ENCODE measurements at regions not wholly inside any gene's neighbourhood (a gene's known extent, or its start where the extent isn't known, plus 50 kb on each side); places are given as distances from the start of the nearest gene placed in this dataset.
"Not testable (repeated sequence)": the region's sequence is repeated elsewhere in the genome, so short reads cannot be mapped to it uniquely, and the experiment has no call there.

DNA sequence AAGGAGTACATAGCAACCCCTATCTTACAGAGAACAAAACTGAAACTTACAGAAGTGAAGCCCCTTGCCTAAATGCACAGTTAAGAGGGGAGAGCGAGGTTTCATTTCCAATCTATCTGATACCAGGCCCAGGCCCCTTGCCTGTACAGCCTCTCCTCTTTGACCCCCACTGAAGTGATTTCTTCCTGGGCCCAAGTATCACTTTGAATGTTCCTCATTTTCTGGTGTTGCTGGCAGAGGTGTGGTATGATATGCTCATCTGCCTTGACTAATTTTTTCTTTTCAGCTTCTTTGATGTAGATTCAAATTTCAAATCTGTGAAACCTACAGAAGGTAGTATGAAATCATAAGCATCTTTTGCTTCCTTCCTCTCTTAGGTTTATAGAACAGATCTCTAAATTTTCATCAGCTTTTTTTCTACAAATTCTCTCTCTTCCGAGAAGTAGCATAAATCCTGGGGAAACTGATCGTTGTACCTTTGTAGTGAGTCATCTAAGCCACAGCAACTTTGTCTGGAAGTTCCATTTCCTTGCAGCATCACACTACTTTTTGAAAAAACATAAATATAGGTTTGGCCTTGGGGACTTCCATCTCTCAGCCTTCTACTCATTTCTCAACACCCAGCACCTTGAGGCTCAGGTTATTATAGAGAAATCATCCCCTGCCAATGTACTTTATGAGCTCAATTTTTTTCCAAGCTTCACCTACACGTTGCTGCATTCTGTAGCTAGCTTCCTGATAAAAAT is 402.4 kb upstream of the PTGER4 start:
- DNase-seq = no peak

DNA sequence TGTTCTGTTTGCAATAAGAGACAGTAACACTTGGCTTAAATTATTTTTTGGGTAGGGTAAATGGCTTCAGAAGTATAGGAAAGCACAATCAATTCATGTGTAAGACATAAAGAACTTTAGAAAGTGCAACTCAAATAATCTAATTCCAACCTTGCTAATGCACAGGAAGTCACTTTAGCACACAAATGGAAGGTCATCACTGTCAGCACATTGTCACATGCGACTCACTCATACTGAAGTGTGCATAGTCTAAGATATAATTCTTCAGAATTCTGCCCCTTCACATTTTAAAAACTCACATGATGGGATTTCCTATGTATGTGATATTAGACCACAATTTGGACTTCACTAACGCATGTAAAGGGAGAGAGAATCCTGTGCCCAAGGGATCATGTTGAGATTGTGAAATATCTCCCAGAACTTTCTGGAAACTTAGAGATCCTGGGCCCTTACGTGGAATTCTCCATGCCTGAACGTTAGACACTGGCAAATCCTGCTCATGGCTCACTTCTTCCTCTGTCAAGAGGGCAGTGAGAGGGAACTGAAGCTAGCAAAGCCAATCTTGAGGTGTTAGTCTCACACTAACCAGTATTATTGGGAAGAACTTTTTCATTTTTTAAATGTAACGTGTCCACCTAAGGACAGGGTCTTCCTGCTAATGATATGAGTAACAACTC is 403.2 kb upstream of the PTGER4 start:
- no peak for DNase-seq

DNA sequence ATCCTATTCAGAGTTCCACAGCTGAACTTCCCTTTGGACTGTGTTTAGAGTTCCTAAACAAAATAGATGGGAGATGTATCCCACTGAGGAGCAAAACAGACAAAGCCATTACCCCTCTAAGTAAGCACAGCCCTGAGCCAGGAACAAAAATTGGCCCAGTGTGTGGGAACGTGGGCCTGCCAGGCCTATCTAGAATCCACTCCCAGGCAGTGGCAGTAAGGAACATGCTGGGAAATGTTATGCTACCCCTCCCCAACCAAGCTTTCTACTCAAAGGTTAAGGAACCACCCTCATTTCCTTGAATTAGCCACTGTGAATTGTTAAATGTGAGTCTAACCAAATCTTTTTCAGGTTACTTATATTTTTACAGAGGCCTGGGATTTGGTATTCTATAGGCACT is 405.1 kb upstream of the PTGER4 start:
- no peak for DNase-seq

DNA sequence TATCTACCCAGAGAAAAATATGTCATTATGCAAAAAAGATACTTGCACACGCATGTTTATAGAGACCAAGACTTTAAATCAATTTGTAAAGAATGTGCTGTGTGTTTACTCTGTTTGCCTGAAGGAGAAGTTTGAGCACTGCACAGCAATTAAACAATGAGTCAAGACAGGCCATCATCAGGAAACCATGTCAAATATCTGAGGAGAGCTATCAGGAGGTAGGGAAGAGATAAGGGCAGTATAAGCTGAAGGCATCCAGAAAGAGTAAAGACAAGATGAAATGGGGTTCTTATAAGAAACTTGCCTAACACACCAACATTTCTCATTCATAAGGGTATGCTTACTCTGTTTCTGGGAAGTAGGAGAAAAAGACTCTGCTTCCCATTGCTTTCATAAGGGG is 405.8 kb upstream of the PTGER4 start:
- DNase-seq = no peak

DNA sequence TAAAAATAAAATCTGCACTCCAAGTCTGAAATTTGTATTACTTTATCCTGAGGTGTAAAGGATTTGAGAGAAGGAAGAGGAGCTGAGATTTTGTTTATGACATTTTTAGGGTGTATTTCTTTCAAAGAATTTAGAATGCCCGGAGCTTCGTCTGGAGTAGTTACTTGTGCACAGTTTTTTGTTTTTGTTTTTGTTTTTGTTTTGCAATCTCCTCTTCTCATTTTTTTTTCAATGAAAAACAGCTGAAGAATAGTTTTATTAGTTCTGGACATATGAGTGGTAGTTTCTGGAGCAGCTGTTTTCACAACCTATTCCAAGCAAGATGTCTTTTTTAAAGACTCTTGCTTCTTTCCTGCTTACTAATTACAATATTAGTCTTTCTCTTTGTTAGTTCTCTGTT is 408.2 kb upstream of the PTGER4 start:
- no peak for DNase-seq

DNA sequence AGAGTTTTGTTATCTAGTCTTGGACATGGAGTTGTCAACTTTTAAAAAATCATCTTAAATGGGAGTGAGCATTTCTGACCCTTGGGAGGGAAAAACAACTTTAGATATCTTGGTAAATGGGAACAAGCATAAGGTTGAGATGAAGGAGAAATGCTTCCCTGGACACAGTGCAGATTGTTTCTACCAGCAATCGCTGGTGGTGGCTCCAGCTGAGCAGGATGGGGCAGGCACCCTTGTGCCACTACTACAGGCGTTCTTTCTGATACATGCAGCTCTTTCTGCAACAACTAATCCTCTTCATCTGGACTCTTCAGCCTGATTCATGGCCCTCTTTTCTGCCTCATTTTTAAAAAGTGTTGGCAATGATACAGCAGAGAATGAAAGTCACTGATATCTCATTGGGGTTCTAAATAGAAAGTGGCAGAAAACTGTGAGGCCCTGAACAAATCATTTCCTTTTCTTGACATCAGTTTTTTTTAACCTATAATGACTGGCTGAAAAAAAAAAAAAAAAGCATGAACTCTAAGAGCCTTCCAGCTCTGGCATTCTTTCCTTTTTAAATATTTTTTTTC is 409.4 kb upstream of the PTGER4 start:
- no peak for DNase-seq

DNA sequence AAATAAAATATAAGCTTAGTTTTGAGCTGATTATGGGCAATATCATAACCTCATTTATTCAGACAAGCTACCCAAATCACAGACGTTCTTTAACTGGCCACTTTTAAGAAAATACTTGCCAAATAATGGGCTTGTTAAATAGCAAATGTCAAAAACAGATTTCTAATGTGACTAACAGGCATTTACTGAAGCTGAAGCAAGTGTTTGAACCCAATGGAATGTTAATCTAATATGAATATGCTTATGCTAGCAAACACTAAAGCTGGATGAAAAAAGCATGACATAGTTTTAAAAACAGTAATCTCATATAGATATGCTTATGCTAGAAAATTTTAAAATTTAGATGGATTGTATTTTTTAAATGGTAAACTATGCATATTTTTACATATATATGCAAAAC is 411.6 kb upstream of the PTGER4 start:
- DNase-seq = peak; percentile 17

DNA sequence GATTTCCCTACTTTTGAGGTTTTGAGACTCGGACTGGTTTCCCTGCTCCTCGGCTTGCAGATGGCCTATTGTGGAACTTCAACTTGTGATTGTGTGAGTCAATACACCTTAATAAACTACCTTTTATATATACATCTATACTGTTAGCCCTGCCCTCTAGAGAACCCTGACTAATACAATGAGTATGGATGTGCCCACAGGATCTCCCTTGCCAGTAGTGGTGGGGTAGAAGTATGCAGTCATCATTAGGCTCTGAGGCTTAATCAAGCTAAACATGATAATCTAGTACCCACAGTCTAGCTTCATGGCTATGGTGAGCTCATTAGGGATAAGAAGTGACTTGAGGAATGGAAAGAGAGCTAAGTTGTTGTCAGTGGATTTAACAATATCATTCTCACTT is 412.8 kb upstream of the PTGER4 start:
- DNase-seq = no peak

DNA sequence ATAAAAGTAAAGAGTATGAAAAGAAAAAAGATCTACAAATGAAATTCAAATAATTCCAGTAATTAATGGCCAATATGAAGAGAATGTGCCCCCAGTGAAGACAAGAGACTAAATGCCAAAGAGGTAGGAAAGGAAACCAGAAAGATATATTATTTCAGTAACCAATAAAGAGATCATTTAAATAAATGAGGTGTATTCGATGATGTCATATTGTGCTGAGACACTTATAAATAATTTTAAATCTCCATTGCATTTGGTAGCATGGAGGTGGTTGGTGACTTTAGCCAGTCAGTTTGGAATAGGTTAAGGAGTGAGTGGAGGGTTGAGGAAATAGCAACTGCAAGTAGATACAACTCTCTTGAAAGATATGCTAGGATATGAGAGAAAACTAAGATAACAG is 417.7 kb upstream of the PTGER4 start:
- no peak for DNase-seq

DNA sequence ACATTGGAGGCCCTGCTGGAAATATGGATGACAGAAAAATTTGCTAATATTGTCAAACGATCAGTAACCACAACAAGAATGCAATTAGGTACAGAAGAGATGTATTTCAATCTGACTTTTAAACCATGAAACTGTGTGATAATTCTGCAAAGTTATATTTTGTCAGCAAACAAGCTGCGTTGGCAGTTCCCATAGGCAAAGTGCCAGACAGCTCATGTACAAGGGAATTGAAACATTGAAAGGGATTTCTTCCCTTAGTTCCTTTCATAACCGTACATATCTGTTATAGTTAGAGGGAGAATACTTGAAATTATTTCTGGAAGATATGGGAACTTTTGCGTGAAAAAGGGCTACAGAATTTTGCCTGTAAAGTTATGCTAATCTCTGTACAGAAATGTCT is 419.4 kb upstream of the PTGER4 start:
- DNase-seq = peak; percentile 47

DNA sequence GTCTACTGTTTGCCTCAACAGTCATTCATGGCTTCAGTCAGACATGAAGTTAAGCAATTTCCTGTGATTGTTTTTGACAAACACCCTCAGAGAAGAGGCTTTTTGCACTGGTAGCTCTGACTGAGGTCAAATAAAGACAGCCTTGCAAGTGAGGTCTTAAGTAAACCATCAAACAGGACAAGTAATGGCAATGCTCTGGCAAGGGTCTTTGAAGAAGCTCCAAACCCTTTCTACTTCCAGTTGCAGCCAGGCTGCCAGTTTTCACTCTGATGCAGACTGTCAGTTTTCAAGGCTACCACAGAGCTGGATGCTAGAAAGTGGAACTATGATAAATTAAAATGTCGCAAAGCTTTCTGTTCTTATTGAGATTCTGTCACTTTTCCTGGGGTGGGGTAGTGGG is 421.5 kb upstream of the PTGER4 start:
- DNase-seq = no peak

DNA sequence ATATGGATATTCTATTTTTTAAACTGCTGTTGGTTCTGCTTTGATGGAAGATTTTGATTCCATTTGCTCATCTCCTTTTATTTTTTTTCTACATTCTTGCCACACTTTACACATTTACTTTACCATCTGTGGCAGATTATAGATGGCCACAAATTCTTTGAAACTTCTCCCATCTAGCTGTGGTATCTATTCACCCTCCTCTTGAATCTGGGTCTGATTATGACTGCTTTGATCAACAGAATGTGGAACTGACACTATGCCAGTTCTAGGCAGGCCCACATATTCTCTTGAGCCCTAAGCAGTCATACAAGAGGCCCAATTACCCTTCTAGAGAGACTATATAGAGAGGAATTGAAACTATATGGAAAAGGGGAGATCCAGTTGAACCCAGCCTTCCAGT is 439.0 kb upstream of the PTGER4 start:
- DNase-seq = no peak

DNA sequence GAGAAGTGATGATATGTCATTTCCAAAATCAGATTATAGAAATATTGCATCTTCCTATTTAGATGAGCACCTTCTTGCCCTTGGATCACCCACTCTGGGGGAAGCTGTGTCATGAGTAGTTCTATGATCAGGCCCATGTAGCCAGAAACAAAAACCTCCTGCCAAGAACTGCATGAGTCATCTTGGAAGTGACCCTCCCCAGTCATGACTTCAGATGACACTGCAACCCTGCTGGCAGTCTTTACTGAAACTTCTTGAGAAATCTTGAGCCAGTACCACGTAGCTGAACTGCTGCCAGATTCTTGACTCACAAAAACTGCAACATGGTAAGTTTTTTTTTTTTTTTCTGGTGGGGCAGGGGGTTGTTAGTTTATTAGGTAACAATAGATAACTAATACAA is 439.6 kb upstream of the PTGER4 start:
- no peak for DNase-seq

DNA sequence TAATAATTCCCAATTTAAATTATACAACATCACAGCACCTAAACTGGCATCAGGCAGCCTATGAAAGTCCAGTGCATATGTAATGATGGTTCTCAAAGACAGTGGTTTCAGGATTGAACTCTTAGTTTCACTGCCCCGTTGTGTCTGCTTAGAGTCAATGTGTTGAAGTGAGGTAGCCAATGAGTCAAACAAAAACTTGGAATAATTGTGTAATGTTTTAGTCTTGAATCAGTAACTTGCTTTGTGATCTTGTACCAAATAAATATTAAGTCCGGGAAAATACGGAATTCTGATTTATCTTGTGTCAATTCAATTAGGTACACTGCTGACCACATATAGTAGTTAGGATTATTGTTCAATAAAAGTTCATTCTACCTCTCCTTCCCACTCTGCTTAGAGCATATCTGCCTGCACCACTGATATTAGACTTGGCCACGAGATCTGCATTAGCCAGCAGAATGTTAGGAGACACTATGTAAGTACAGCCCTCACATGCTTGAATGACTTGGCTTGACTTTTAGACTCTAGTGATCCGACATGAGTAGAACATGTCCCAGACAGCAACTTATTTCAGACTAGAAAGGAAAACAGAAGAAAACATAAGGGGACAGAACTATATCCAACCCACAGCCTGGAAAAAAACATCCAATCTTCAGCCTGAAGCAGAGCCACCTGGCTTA is 441.5 kb upstream of the PTGER4 start:
- no peak for DNase-seq

DNA sequence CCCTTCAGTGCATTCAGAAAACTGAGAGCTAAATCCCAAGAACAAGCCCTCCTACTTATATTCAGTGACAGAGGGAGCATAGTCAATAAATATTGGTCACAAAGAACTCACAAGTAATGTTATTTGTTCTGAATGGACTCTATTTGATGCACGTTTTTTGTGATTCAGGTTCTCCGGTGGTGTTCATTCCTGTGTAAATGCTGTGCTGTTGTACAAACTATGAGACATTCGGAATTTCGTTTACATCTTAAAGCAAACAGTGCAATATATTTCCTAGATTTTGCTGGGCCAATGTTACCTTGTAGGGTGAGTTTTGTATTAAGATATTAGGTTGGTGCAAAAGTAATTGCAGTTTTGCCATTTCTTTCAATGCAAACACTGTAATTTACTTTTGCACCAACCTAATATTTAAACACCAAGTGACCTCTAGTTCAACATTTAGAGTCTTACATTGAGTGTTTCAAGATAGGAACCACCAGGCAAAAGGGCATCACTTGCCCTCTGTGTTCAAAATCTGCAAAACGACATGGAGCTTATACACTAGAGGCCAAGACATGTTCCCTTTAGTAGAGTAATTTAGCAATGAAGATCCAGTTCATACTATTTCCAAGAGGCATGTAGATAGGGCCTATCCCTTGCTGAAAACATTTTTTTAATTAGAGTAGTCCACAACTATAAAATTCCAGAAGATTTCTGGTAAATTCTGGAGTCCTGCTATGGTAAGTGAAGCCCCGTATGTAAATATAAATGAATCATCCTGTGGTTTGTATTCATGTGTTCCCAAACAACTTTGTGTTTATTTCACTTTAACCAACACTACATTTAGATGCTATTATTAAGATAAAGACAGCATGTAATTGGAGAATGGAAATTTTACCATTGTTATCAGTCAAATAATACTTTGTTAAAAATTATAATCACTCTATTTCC is 444.0 kb upstream of the PTGER4 start:
- DNase-seq = no peak

DNA sequence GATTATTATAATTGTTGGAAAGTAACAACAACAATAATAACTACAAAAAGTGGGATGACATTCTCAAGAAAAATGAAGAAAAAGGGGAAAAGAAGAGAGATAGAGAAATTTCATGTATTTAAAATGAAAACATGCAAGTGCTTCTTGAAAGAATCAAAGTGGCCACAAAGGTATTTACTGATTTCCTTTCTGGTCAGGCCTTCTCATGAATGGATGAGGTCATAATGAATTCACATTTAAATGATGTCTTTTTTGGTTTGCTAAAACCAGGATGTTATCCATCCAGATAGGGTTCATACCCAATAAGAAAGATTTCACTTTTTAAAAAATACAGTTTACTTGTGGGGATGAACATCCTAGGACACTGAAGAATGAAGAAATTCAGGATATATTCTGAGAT is 446.4 kb upstream of the PTGER4 start:
- no peak for DNase-seq

DNA sequence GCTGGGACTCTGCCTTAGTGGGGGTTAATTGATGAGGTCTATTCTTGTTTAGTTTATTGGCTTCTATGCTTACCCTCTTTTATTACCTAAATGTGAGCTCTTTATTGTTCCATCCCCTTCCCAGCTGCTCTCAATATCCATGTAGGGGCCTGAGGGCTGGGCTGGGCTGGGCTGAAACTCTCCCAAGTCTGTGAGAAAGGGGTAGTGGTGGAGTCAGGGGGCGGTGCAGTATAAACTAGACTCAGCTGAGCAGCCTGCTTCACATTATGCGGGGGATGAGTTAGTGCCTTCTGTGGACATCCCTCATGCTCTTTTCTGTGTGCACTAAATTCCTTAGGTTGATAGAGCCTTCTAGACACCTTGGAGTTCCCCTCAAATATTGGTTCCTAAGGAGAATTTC is 451.8 kb upstream of the PTGER4 start:
- DNase-seq = no peak

DNA sequence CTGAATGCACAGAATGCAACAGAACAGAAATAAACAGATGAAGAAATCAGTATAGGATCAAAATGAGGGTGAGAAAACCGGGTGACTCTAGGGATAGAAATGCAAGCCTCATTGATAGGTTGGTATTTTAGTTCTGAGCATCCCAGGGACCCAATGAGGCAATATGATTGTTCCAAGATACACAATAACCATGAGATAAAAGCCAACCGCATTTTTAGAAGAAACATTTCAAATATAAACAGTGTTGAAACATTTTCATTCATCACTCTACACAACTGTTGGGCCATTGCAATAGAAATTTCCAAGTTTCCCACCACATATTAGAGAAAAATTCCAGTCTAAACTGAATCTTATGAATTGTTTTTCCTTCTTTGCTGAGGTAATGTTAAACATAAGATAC is 452.3 kb upstream of the PTGER4 start:
- no peak for DNase-seq

DNA sequence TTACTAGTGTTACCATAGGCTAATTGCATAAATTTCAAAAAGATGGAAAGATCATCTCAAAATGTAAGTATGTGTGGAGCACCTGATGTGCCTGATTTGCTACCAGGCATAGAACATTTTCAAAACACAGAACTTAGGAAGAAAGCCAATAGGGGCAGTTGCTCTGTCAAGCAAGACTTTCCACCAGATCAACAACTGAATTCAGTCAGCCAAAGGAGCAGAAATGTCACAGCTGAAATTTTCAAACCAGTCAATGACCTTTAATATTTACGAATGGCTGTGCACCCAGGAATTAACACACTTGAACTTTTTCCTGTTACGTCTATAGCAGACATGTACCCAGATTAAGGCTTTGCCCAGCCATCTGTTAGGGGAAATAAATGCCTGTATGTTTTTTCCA is 452.8 kb upstream of the PTGER4 start:
- no peak for DNase-seq

DNA sequence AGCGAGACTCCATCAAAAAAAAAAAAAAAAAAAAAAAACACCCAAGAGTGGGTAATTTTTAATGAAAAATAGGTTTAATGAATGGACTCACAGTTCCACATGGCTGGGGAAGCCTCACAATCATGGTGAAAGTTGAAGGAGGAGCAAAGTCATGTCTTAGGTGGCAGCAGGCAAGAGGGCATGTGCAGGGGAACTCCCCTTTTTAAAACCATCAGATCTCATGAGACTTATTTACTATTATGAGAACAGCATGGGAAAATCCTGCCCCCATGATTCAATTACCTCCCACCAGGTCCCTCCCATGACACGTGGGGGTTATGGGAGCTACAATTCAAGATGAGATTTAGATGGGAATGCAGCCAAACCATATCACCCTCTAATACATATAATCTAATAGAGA is 454.6 kb upstream of the PTGER4 start:
- DNase-seq = not testable (repeated sequence)

DNA sequence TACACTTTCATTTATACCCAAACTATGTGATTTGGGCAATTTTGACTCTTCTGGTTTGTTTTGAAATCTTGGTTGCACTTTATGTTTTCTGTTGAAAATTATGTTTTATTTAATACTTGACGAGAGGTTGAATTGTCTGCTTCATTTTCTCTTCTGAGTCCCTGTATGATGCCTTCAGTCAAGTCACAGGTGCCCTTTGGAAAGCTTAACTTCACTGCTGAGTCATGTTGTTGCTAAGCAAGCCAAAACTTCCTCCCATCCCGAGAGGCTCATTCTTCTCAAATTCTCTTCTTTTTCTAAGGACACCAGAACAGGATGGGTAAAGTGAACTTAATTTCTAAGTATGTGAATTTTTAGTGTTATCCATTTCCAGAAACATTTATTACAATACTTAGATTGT is 455.3 kb upstream of the PTGER4 start:
- DNase-seq = no peak

DNA sequence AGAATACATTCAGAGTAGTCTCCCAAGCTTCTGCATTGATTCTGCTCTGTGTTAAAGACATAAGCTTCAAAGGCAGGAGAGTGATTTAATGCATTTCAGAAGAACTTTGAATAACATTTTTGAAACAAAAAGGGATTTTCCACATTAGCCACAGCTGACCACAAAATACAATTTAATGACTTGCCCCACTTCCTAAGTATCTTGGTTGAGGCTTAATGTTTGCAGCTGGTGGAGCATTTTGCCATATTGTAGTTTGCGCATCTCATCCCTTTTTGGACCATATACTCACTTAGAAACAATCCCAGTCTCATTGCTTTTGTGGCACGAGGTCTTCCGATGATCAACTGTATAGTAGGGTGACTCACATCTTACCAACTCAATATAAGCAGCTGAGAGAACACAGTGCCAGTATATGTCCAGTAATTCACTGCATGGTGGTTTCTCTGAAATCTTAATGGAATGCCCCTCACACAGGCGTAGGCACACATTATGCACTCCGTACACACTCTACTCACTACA is 455.8 kb upstream of the PTGER4 start:
- DNase-seq = no peak

Data from muscle of arm (tissue), 1 donor.